Activated CD4-positive, alpha-beta T cell treated with anti-CD3 and anti-CD28 coated beads, Interleukin-2, amount 10 ng/mL, durations not matched to agents 24 days and 14 days (primary cell): ENCODE measurements at regions not wholly inside any gene's neighbourhood (a gene's known extent, or its start where the extent isn't known, plus 50 kb on each side); places are given as distances from the start of the nearest gene placed in this dataset.
"Not testable (repeated sequence)": the region's sequence is repeated elsewhere in the genome, so short reads cannot be mapped to it uniquely, and the experiment has no call there.

ENCODE experiments used
- DNase-seq: peaks from one replicate; pipeline ENCODE4 v3.0.0; 2022
- H3K27ac Mint-ChIP-seq: one replicate; pipeline ENCODE4 v1.8.0; 2022; ENCODE audit warnings: mild to moderate bottlenecking, mixed read lengths
- H3K27me3 Mint-ChIP-seq: one replicate; pipeline ENCODE4 v1.8.0; 2022; ENCODE audit warnings: mixed read lengths
- H3K36me3 Mint-ChIP-seq: one replicate; pipeline ENCODE4 v1.8.0; 2022; ENCODE audit warnings: low read depth, mild to moderate bottlenecking, mixed read lengths
- H3K4me1 Mint-ChIP-seq: one replicate; pipeline ENCODE4 v1.8.0; 2021; ENCODE audit warnings: mixed read lengths
- H3K4me3 Mint-ChIP-seq: one replicate; pipeline ENCODE4 v1.8.0; 2022; ENCODE audit warnings: mild to moderate bottlenecking, moderate library complexity, mixed read lengths
- H3K9me3 Mint-ChIP-seq: one replicate; pipeline ENCODE4 v1.8.0; 2021; ENCODE audit warnings: mixed read lengths
- intact Hi-C: fragments of 100-400 bp; cut with micrococcal nuclease; formaldehyde crosslinking; loops from one replicate; pipeline ENCODE4 v1.15.1; 2023

- Mint-ChIP-seq H3K9me3 (peaks cover 14% of the 10 kb centered on the region), H3K27me3 (no peaks in the 10 kb centered on the region), H3K27ac (no peak overlapping the region), H3K4me3 (no peak overlapping the region), H3K36me3 (no peaks in the 10 kb centered on the region), H3K4me1 (no peaks in the 10 kb centered on the region)
- DNase-seq = no peak
- intact Hi-C loops = no loop called here
These were observed 302.4 kb upstream of the TMPRSS15 start for GRCh38 chr21:18705971-18706370.

GRCh38 chr21:18711662-18712061 lies 308.1 kb upstream of the TMPRSS15 start:
- no peaks in the 10 kb centered on the region for H3K27me3 Mint-ChIP-seq
- peaks cover 12% of the 10 kb centered on the region for H3K9me3 Mint-ChIP-seq
- no peaks in the 10 kb centered on the region for H3K4me1 Mint-ChIP-seq
- H3K4me3 Mint-ChIP-seq = no peak overlapping the region
- intact Hi-C loops = no loop called here
- H3K36me3 Mint-ChIP-seq = no peaks in the 10 kb centered on the region
- DNase-seq = no peak
- H3K27ac Mint-ChIP-seq = no peak overlapping the region

- no peaks in the 10 kb centered on the region for H3K27me3 Mint-ChIP-seq
- H3K9me3 Mint-ChIP-seq = peaks cover 6% of the 10 kb centered on the region
- intact Hi-C loops = no loop called here
- H3K4me3 Mint-ChIP-seq = no peak overlapping the region
- no peaks in the 10 kb centered on the region for H3K36me3 Mint-ChIP-seq
- H3K27ac Mint-ChIP-seq = no peak overlapping the region
- H3K4me1 Mint-ChIP-seq = no peaks in the 10 kb centered on the region
- DNase-seq = no peak
These were observed 312.0 kb upstream of the TMPRSS15 start for GRCh38 chr21:18715606-18716005.

GRCh38 chr21:18716578-18717138 lies 313.1 kb upstream of the TMPRSS15 start:
- no peak for DNase-seq
- Mint-ChIP-seq H3K27me3 (no peaks in the 10 kb centered on the region), H3K4me3 (no peak overlapping the region), H3K4me1 (no peaks in the 10 kb centered on the region), H3K27ac (no peak overlapping the region), H3K36me3 (no peaks in the 10 kb centered on the region), H3K9me3 (peaks cover 6% of the 10 kb centered on the region)
- intact Hi-C loops = no loop called here

GRCh38 chr21:18722193-18722592 lies 318.6 kb upstream of the TMPRSS15 start:
- intact Hi-C loops = no loop called here
- Mint-ChIP-seq H3K27ac (no peak overlapping the region), H3K36me3 (no peaks in the 10 kb centered on the region), H3K4me3 (no peak overlapping the region), H3K4me1 (no peaks in the 10 kb centered on the region), H3K9me3 (peaks cover 4% of the 10 kb centered on the region), H3K27me3 (no peaks in the 10 kb centered on the region)
- no peak for DNase-seq

GRCh38 chr21:18723171-18723570 lies 319.6 kb upstream of the TMPRSS15 start:
- intact Hi-C loops = no loop called here
- H3K27me3 Mint-ChIP-seq = no peaks in the 10 kb centered on the region
- H3K36me3 Mint-ChIP-seq = no peaks in the 10 kb centered on the region
- H3K4me3 Mint-ChIP-seq = no peak overlapping the region
- peaks cover 4% of the 10 kb centered on the region for H3K9me3 Mint-ChIP-seq
- no peak overlapping the region for H3K27ac Mint-ChIP-seq
- no peak for DNase-seq
- no peaks in the 10 kb centered on the region for H3K4me1 Mint-ChIP-seq

GRCh38 chr21:18725653-18726052 lies 322.1 kb upstream of the TMPRSS15 start:
- H3K4me3 Mint-ChIP-seq = no peak overlapping the region
- no peaks in the 10 kb centered on the region for H3K4me1 Mint-ChIP-seq
- H3K9me3 Mint-ChIP-seq = peaks cover 4% of the 10 kb centered on the region
- no peaks in the 10 kb centered on the region for H3K27me3 Mint-ChIP-seq
- intact Hi-C loops = no loop called here
- no peak for DNase-seq
- no peak overlapping the region for H3K27ac Mint-ChIP-seq
- no peaks in the 10 kb centered on the region for H3K36me3 Mint-ChIP-seq

- intact Hi-C loops = no loop called here
- no peak for DNase-seq
- H3K36me3 Mint-ChIP-seq = peaks cover 1% of the 10 kb centered on the region
- no peak overlapping the region for H3K27ac Mint-ChIP-seq
- no peak overlapping the region for H3K4me3 Mint-ChIP-seq
- H3K27me3 Mint-ChIP-seq = no peaks in the 10 kb centered on the region
- no peaks in the 10 kb centered on the region for H3K4me1 Mint-ChIP-seq
- H3K9me3 Mint-ChIP-seq = peaks cover 5% of the 10 kb centered on the region
These were observed 338.4 kb upstream of the TMPRSS15 start for GRCh38 chr21:18741954-18742353.

GRCh38 chr21:18743531-18743930 lies 339.9 kb upstream of the TMPRSS15 start:
- no peaks in the 10 kb centered on the region for H3K4me1 Mint-ChIP-seq
- H3K27me3 Mint-ChIP-seq = no peaks in the 10 kb centered on the region
- H3K4me3 Mint-ChIP-seq = no peak overlapping the region
- no peak for DNase-seq
- intact Hi-C loops = no loop called here
- no peak overlapping the region for H3K27ac Mint-ChIP-seq
- H3K36me3 Mint-ChIP-seq = no peaks in the 10 kb centered on the region
- H3K9me3 Mint-ChIP-seq = peaks cover 5% of the 10 kb centered on the region

- intact Hi-C loops = no loop called here
- Mint-ChIP-seq H3K36me3 (no peaks in the 10 kb centered on the region), H3K4me3 (no peak overlapping the region)
These were observed 341.3 kb upstream of the TMPRSS15 start for GRCh38 chr21:18744840-18745239.

GRCh38 chr21:18752894-18753293 lies 349.3 kb upstream of the TMPRSS15 start:
- H3K4me3 Mint-ChIP-seq, H3K4me1 Mint-ChIP-seq, intact Hi-C loops, H3K36me3 Mint-ChIP-seq, H3K27ac Mint-ChIP-seq, H3K9me3 Mint-ChIP-seq, H3K27me3 Mint-ChIP-seq, DNase-seq: not testable (repeated sequence)

More at GRCh38 chr21:18744840-18745239, 341.3 kb upstream of the TMPRSS15 start:
- Mint-ChIP-seq H3K27me3 (no peaks in the 10 kb centered on the region), H3K27ac (no peak overlapping the region), H3K4me1 (no peaks in the 10 kb centered on the region), H3K9me3 (peaks cover 8% of the 10 kb centered on the region)
- no peak for DNase-seq

GRCh38 chr21:18756272-18756671 lies 352.7 kb upstream of the TMPRSS15 start:
- H3K9me3 Mint-ChIP-seq, H3K27me3 Mint-ChIP-seq, intact Hi-C loops, H3K27ac Mint-ChIP-seq, DNase-seq, H3K4me3 Mint-ChIP-seq, H3K4me1 Mint-ChIP-seq, H3K36me3 Mint-ChIP-seq: not testable (repeated sequence)

GRCh38 chr21:18759267-18759666 lies 355.7 kb upstream of the TMPRSS15 start:
- Mint-ChIP-seq H3K36me3 (no peaks in the 10 kb centered on the region), H3K27ac (no peak overlapping the region), H3K4me1 (no peaks in the 10 kb centered on the region), H3K9me3 (peaks cover 14% of the 10 kb centered on the region), H3K27me3 (no peaks in the 10 kb centered on the region), H3K4me3 (no peak overlapping the region)
- no peak for DNase-seq
- intact Hi-C loops = no loop called here

GRCh38 chr21:18759751-18760161 lies 356.2 kb upstream of the TMPRSS15 start:
- Mint-ChIP-seq H3K36me3 (no peaks in the 10 kb centered on the region), H3K27ac (no peak overlapping the region), H3K4me3 (no peak overlapping the region), H3K9me3 (peaks cover 14% of the 10 kb centered on the region), H3K4me1 (no peaks in the 10 kb centered on the region), H3K27me3 (no peaks in the 10 kb centered on the region)
- intact Hi-C loops = no loop called here
- DNase-seq = no peak

- Mint-ChIP-seq H3K9me3 (peaks cover 14% of the 10 kb centered on the region), H3K27me3 (no peaks in the 10 kb centered on the region), H3K4me3 (no peak overlapping the region), H3K27ac (no peak overlapping the region), H3K4me1 (no peaks in the 10 kb centered on the region), H3K36me3 (no peaks in the 10 kb centered on the region)
- no peak for DNase-seq
- intact Hi-C loops = no loop called here
These were observed 356.7 kb upstream of the TMPRSS15 start for GRCh38 chr21:18760247-18760646.
